ENCODE measurements at regions not wholly inside any gene's neighbourhood (a gene's known extent, or its start where the extent isn't known, plus 50 kb on each side); places are given as distances from the start of the nearest gene placed in this dataset.

GRCh38 chr14:84760489-84761126 lies 769.3 kb upstream of the FLRT2 start (continued):
- TF ChIP-seq JUNB (IDR thresholded peaks at IDR 0.05; ENCODE audit: unreplicated experiment) (no peak), NANOG (IDR thresholded peaks at IDR 0.05; ENCODE audit: borderline replicate concordance) (no peak)

GRCh38 chr14:84767434-84767833 lies 762.5 kb upstream of the FLRT2 start:
- DNase-seq (ENCODE audit: low spot score) (no peak), ATAC-seq (no peak)
- Mint-ChIP-seq H3K27ac (no peak overlapping the region), H3K9me3 (peaks cover 25% of the 10 kb centered on the region), H3K4me1 (no peaks in the 10 kb centered on the region), H3K4me3 (no peak overlapping the region), H3K27me3 (ENCODE audit: insufficient read depth, low read depth, poor library complexity) (no peaks in the 10 kb centered on the region), H3K36me3 (ENCODE audit: low read depth) (peaks cover 19% of the 10 kb centered on the region; the same call in 2 of the 3 replicates)
- H3K4me1 ChIP-seq (ENCODE audit: insufficient read depth) = no peaks in the 10 kb centered on the region
- H3K36me3 ChIP-seq (ENCODE audit: insufficient read depth) = peaks cover 3% of the 10 kb centered on the region; the same call in 1 of the 2 replicates
- H3K4me2 ChIP-seq = no peak overlapping the region
- H3K9me2 ChIP-seq (ENCODE audit: insufficient read depth) = peaks cover 3% of the 10 kb centered on the region; the same call in 1 of the 2 replicates
- no peak overlapping the region for H2AFZ ChIP-seq
- no peak overlapping the region for H3K27ac ChIP-seq (ENCODE audit: low read depth)
- no peaks in the 10 kb centered on the region for H4K20me1 ChIP-seq (replicated peaks; ENCODE audit: insufficient read depth)
- H3K27me3 ChIP-seq (ENCODE audit: insufficient read depth) = no peaks in the 10 kb centered on the region
- H3F3A ChIP-seq (replicated peaks; ENCODE audit: low read depth) = no peaks in the 10 kb centered on the region
- TF ChIP-seq CREB1 (CRISPR knock-in tag; IDR thresholded peaks at IDR 0.05; ENCODE audit: low read depth) (no peak), ZNF114 (CRISPR knock-in tag; IDR thresholded peaks at IDR 0.05) (no peak), ZNF331 (CRISPR knock-in tag; IDR thresholded peaks at IDR 0.05; ENCODE audit: low read depth) (no peak), EZH2 (IDR thresholded peaks at IDR 0.05; ENCODE audit: low read depth, unreplicated experiment) (no peak), EZH2phosphoT487 (IDR thresholded peaks at IDR 0.05; ENCODE audit: unreplicated experiment) (no peak), STAT1 (IDR thresholded peaks at IDR 0.05; ENCODE audit: unreplicated experiment) (no peak), CTCF (conservative IDR thresholded peaks at IDR 0.05; ENCODE audit: low read depth in 2 of 2) (no peak), JUNB (IDR thresholded peaks at IDR 0.05; ENCODE audit: unreplicated experiment) (no peak)
- no peak overlapping the region for H3K4me3 ChIP-seq
- no peaks in the 10 kb centered on the region for H3K79me2 ChIP-seq (replicated peaks; ENCODE audit: insufficient read depth)

- Histone ChIP-seq H3K79me2 (replicated peaks; ENCODE audit: insufficient read depth) (no peaks in the 10 kb centered on the region), H3K9me2 (ENCODE audit: insufficient read depth) (peaks cover 3% of the 10 kb centered on the region), H3K4me1 (ENCODE audit: insufficient read depth) (no peaks in the 10 kb centered on the region), H3K27ac (ENCODE audit: low read depth) (no peak overlapping the region), H3K4me2 (no peak overlapping the region), H2AFZ (no peak overlapping the region), H3K36me3 (ENCODE audit: insufficient read depth) (no peaks in the 10 kb centered on the region), H3K27me3 (ENCODE audit: insufficient read depth) (no peaks in the 10 kb centered on the region), H4K20me1 (replicated peaks; ENCODE audit: insufficient read depth) (no peaks in the 10 kb centered on the region), H3K4me3 (no peak overlapping the region), H3F3A (replicated peaks; ENCODE audit: low read depth) (no peaks in the 10 kb centered on the region)
- DNase-seq (ENCODE audit: low spot score) = no peak
- no peak overlapping the region for H3K4me3 Mint-ChIP-seq
- no peak for ATAC-seq
- H3K27ac Mint-ChIP-seq = no peak overlapping the region
- H3K4me1 Mint-ChIP-seq = no peaks in the 10 kb centered on the region
- no peaks in the 10 kb centered on the region for H3K27me3 Mint-ChIP-seq (ENCODE audit: insufficient read depth, low read depth, poor library complexity)
- TF ChIP-seq EZH2phosphoT487 (IDR thresholded peaks at IDR 0.05; ENCODE audit: unreplicated experiment) = no peak
- no peak for TF ChIP-seq ZNF331 (CRISPR knock-in tag; IDR thresholded peaks at IDR 0.05; ENCODE audit: low read depth)
- no peak for TF ChIP-seq CTCF (conservative IDR thresholded peaks at IDR 0.05; ENCODE audit: low read depth in 2 of 2)
- TF ChIP-seq POLR2AphosphoS5 (IDR thresholded peaks at IDR 0.05; ENCODE audit: low read depth) = no peak
- no peak for TF ChIP-seq ETS1 (IDR thresholded peaks at IDR 0.05)
- no peak for TF ChIP-seq REST (IDR thresholded peaks at IDR 0.05; ENCODE audit: unreplicated experiment)
- TF ChIP-seq JUNB (IDR thresholded peaks at IDR 0.05; ENCODE audit: unreplicated experiment) = no peak
- no peak for TF ChIP-seq CREB1 (CRISPR knock-in tag; IDR thresholded peaks at IDR 0.05; ENCODE audit: low read depth)
- no peak for TF ChIP-seq STAT1 (IDR thresholded peaks at IDR 0.05; ENCODE audit: unreplicated experiment)
- H3K9me3 Mint-ChIP-seq = peaks cover 13% of the 10 kb centered on the region
- H3K36me3 Mint-ChIP-seq (ENCODE audit: low read depth) = peaks cover 9% of the 10 kb centered on the region; the same call in 2 of the 3 replicates
Observed at GRCh38 chr14:84770030-84770429, 759.9 kb upstream of the FLRT2 start.

Measured in GM23338 (cell line).